ENCODE measurements at regions not wholly inside any gene's neighbourhood (a gene's known extent, or its start where the extent isn't known, plus 50 kb on each side); places are given as distances from the start of the nearest gene placed in this dataset.

GRCh38 chr20:20824924-20825584, 112.6 kb upstream of the RALGAPA2 start:
- TF ChIP-seq FOXP2 (optimal IDR thresholded peaks at IDR 0.05; ENCODE audit: borderline replicate concordance, extremely low read depth, extremely low read length, insufficient read depth) (no peak), SIN3A (IDR thresholded peaks at IDR 0.05; ENCODE audit: borderline replicate concordance, insufficient read depth, low read length) (no peak), TAF1 (IDR thresholded peaks at IDR 0.05; ENCODE audit: borderline replicate concordance, insufficient read depth, low read length) (no peak), POLR2AphosphoS5 (IDR thresholded peaks at IDR 0.05; ENCODE audit: low read depth, low read length) (no peak), REST (IDR thresholded peaks at IDR 0.05; ENCODE audit: insufficient read depth in 1 of 2, low read depth in 2 of 2, low read length in 2 of 2) (no peak)

GRCh38 chr20:20823476-20823881, 111.0 kb upstream of the RALGAPA2 start:
- no peak for TF ChIP-seq FOXP2 (optimal IDR thresholded peaks at IDR 0.05; ENCODE audit: borderline replicate concordance, extremely low read depth, extremely low read length, insufficient read depth)
- TF ChIP-seq POLR2AphosphoS5 (IDR thresholded peaks at IDR 0.05; ENCODE audit: low read depth, low read length), result no peak
- no peak for TF ChIP-seq TAF1 (IDR thresholded peaks at IDR 0.05; ENCODE audit: borderline replicate concordance, insufficient read depth, low read length)
- no peak for TF ChIP-seq REST (IDR thresholded peaks at IDR 0.05; ENCODE audit: insufficient read depth in 1 of 2, low read depth in 2 of 2, low read length in 2 of 2)
- no peak for TF ChIP-seq SIN3A (IDR thresholded peaks at IDR 0.05; ENCODE audit: borderline replicate concordance, insufficient read depth, low read length)

- no peak for TF ChIP-seq SIN3A (IDR thresholded peaks at IDR 0.05; ENCODE audit: borderline replicate concordance, insufficient read depth, low read length)
- TF ChIP-seq FOXP2 (optimal IDR thresholded peaks at IDR 0.05; ENCODE audit: borderline replicate concordance, extremely low read depth, extremely low read length, insufficient read depth), result no peak
- no peak for TF ChIP-seq TAF1 (IDR thresholded peaks at IDR 0.05; ENCODE audit: borderline replicate concordance, insufficient read depth, low read length)
- TF ChIP-seq POLR2AphosphoS5 (IDR thresholded peaks at IDR 0.05; ENCODE audit: low read depth, low read length), result no peak
- TF ChIP-seq REST (IDR thresholded peaks at IDR 0.05; ENCODE audit: insufficient read depth in 1 of 2, low read depth in 2 of 2, low read length in 2 of 2), result no peak
Measured at GRCh38 chr20:20821484-20822260, 109.2 kb upstream of the RALGAPA2 start.

GRCh38 chr20:20820785-20821483, 108.5 kb upstream of the RALGAPA2 start:
- no peak for TF ChIP-seq SIN3A (IDR thresholded peaks at IDR 0.05; ENCODE audit: borderline replicate concordance, insufficient read depth, low read length)
- no peak for TF ChIP-seq POLR2AphosphoS5 (IDR thresholded peaks at IDR 0.05; ENCODE audit: low read depth, low read length)
- no peak for TF ChIP-seq FOXP2 (optimal IDR thresholded peaks at IDR 0.05; ENCODE audit: borderline replicate concordance, extremely low read depth, extremely low read length, insufficient read depth)
- no peak for TF ChIP-seq REST (IDR thresholded peaks at IDR 0.05; ENCODE audit: insufficient read depth in 1 of 2, low read depth in 2 of 2, low read length in 2 of 2)
- no peak for TF ChIP-seq TAF1 (IDR thresholded peaks at IDR 0.05; ENCODE audit: borderline replicate concordance, insufficient read depth, low read length)
